Endodermal cell (in vitro differentiated cells): ENCODE measurements at regions not wholly inside any gene's neighbourhood (a gene's known extent, or its start where the extent isn't known, plus 50 kb on each side); places are given as distances from the start of the nearest gene placed in this dataset.

Source experiments
- DNase-seq: peaks from one replicate; pipeline ENCODE4 v3.0.0-alpha.2; 2017
- H3K27ac ChIP-seq: 2 replicates; pipeline ENCODE4 v1.5.1; 2013; ENCODE audit warnings: mild to moderate bottlenecking, low read depth, low read length, moderate library complexity
- H3K27me3 ChIP-seq: 2 replicates; pipeline ENCODE4 v1.6.1; 2013; ENCODE audit warnings: mild to moderate bottlenecking, low read length, moderate library complexity; ENCODE audit not compliant: insufficient read depth, control insufficient read depth, poor library complexity, severe bottlenecking
- H3K36me3 ChIP-seq: 2 replicates; pipeline ENCODE4 v1.7.0; 2013; ENCODE audit warnings: mild to moderate bottlenecking, low read length, moderate library complexity; ENCODE audit not compliant: control insufficient read depth, insufficient read depth
- H3K4me1 ChIP-seq: one replicate; pipeline ENCODE4 v1.7.0; 2013; ENCODE audit warnings: low read length; ENCODE audit not compliant: control insufficient read depth, insufficient read depth
- H3K4me3 ChIP-seq: 2 replicates; pipeline ENCODE4 v1.5.1; 2013; ENCODE audit warnings: mild to moderate bottlenecking, low read length, moderate library complexity
- H3K9ac ChIP-seq: 2 replicates; pipeline ENCODE4 v1.6.1; 2013; ENCODE audit warnings: mild to moderate bottlenecking, low read length, moderate library complexity; ENCODE audit not compliant: poor library complexity, severe bottlenecking; ENCODE audit errors: extremely low read depth
- H3K9me3 ChIP-seq: 2 replicates; pipeline ENCODE4 v1.6.1; 2013; ENCODE audit warnings: mild to moderate bottlenecking, low read length, moderate library complexity; ENCODE audit not compliant: control insufficient read depth
- H3K27ac Mint-ChIP-seq: 2 replicates; pipeline ENCODE4 v1.8.0; 2020; ENCODE audit warnings: mixed read lengths
- H3K27me3 Mint-ChIP-seq: 2 replicates; pipeline ENCODE4 v1.8.0; 2021; ENCODE audit warnings: mild to moderate bottlenecking, mixed read lengths; ENCODE audit not compliant: insufficient read depth
- H3K36me3 Mint-ChIP-seq: 2 replicates; pipeline ENCODE4 v1.8.0; 2020; ENCODE audit warnings: low read depth, mixed read lengths
- H3K4me1 Mint-ChIP-seq: 2 replicates; pipeline ENCODE4 v1.8.0; 2020; ENCODE audit warnings: mixed read lengths
- H3K4me3 Mint-ChIP-seq: 2 replicates; pipeline ENCODE4 v1.8.0; 2020; ENCODE audit warnings: mild to moderate bottlenecking, moderate library complexity, mixed read lengths
- H3K9me3 Mint-ChIP-seq: 2 replicates; pipeline ENCODE4 v1.8.0; 2020; ENCODE audit warnings: mild to moderate bottlenecking, mixed read lengths
- WGBS, 2 experiments: methylation state at CpG; one replicate each; pipeline versions ENCODE4 v1.1.5 to v1.1.7; 2013; ENCODE audit warnings: missing lambda C conversion rate in 2 of 2, mixed read lengths in 1 of 2; ENCODE audit not compliant: insufficient coverage in 1 of 2, insufficient read length in 1 of 2; 5-methylcytosine and 5-hydroxymethylcytosine counted together
- TF ChIP-seq, protein P1 (sequence below): fragments of 200-600 bp; sonication (generic); conservative IDR thresholded peaks from 2 replicates; pipeline ENCODE4 v1.5.0; 2021; ENCODE audit warnings: antibody characterized with exemption, mild to moderate bottlenecking

DNA sequence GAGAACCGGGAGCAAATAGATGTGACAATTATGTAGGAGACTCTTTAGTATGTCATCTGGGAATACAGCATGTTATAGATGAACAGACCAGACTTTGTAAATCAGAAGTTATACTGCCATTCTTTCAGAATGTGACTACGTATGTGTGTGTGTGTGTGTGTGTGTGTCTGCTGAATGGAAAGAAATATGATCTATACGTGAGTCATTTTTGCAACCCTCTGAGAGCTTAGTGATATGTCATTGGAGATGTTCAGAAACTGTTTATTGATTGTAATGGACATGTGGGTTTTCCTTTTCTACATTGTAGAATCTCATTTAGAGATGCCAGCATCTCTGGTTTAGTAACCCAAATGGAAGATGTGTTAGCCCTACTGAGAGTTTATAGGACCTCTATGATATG, 731.5 kb downstream of the TLE1 start:
- Mint-ChIP-seq H3K4me3 (no peak overlapping the region), H3K9me3 (peaks cover 12% of the 10 kb centered on the region), H3K4me1 (peaks cover 8% of the 10 kb centered on the region), H3K27me3 (no peaks in the 10 kb centered on the region), H3K27ac (no peak overlapping the region), H3K36me3 (peaks cover 12% of the 10 kb centered on the region)
- Histone ChIP-seq H3K27me3 (no peaks in the 10 kb centered on the region), H3K4me3 (no peak overlapping the region), H3K9me3 (peaks cover 7% of the 10 kb centered on the region), H3K36me3 (no peaks in the 10 kb centered on the region), H3K27ac (no peak overlapping the region), H3K9ac (no peak overlapping the region), H3K4me1 (no peaks in the 10 kb centered on the region)
- TF ChIP-seq, protein P1, sequence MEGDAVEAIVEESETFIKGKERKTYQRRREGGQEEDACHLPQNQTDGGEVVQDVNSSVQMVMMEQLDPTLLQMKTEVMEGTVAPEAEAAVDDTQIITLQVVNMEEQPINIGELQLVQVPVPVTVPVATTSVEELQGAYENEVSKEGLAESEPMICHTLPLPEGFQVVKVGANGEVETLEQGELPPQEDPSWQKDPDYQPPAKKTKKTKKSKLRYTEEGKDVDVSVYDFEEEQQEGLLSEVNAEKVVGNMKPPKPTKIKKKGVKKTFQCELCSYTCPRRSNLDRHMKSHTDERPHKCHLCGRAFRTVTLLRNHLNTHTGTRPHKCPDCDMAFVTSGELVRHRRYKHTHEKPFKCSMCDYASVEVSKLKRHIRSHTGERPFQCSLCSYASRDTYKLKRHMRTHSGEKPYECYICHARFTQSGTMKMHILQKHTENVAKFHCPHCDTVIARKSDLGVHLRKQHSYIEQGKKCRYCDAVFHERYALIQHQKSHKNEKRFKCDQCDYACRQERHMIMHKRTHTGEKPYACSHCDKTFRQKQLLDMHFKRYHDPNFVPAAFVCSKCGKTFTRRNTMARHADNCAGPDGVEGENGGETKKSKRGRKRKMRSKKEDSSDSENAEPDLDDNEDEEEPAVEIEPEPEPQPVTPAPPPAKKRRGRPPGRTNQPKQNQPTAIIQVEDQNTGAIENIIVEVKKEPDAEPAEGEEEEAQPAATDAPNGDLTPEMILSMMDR = no peak
- WGBS, 2 experiments = 85 to 100% methylated on average over 1 to 3 of the region's 3 CpGs
- no peak for DNase-seq

DNA sequence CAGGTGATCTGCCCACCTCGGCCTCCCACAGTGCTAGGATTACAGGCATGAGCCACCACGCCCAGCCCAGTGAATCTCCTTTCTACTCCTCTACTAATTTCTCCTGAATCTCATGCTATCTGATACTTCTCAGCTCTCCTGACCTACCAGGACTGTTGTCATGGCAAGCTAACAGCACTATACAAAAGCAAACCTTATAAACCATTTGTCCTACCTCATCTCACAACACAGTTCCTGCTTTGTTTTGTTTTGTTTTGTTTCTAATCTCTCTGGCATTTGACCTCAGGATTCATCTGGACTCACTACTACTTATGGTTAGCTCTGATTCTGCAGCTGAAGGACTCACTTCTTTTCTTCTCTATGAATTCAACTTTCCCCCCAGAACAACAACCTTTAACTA, 734.8 kb downstream of the TLE1 start:
- Mint-ChIP-seq H3K4me1 (peaks cover 8% of the 10 kb centered on the region), H3K36me3 (no peaks in the 10 kb centered on the region), H3K4me3 (no peak overlapping the region), H3K9me3 (no peaks in the 10 kb centered on the region), H3K27me3 (no peaks in the 10 kb centered on the region), H3K27ac (no peak overlapping the region)
- TF ChIP-seq, protein P1 = no peak
- H3K27me3 ChIP-seq = no peaks in the 10 kb centered on the region
- H3K36me3 ChIP-seq = no peaks in the 10 kb centered on the region
- no peak for DNase-seq
- no peaks in the 10 kb centered on the region for H3K9me3 ChIP-seq
- no peak overlapping the region for H3K27ac ChIP-seq
- no peaks in the 10 kb centered on the region for H3K4me1 ChIP-seq
- 89 to 100% methylated on average over 1 to 2 of the region's 2 CpGs for WGBS, 2 experiments
- no peak overlapping the region for H3K4me3 ChIP-seq
- no peak overlapping the region for H3K9ac ChIP-seq

DNA sequence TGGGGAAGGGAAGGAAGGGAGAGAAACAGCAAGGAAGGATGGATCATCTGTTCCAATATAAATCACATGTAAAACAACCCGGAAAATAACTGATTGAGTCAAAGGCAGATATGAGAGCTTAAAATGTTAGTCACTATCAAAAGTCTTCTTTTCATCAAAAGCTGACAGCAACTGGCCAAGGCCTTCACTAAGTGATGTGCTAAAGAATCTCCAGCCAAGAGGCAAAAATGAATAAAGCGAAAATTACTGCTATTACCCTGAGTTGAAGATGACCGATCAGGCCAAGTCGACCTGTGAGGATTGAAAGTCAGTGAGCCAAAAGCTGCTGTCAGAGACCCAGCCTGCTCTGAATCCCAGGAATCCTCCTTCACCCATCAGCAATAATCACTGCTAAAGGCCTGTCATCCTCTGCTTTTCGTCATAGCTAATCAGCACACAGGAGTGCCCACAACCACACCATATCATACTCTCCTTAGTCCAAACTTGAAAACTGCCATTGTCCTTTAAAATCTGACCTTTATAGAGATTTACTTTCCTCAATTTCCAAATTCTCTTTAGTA, 736.9 kb downstream of the TLE1 start:
- Mint-ChIP-seq H3K4me1 (peaks cover 21% of the 10 kb centered on the region), H3K27ac (no peak overlapping the region), H3K36me3 (no peaks in the 10 kb centered on the region), H3K4me3 (no peak overlapping the region), H3K9me3 (no peaks in the 10 kb centered on the region), H3K27me3 (no peaks in the 10 kb centered on the region)
- H3K9me3 ChIP-seq = no peaks in the 10 kb centered on the region
- peaks cover 5% of the 10 kb centered on the region for H3K4me1 ChIP-seq
- H3K9ac ChIP-seq = no peak overlapping the region
- TF ChIP-seq, protein P1 = no peak
- H3K4me3 ChIP-seq = no peak overlapping the region
- no peaks in the 10 kb centered on the region for H3K36me3 ChIP-seq
- no peaks in the 10 kb centered on the region for H3K27me3 ChIP-seq
- DNase-seq = peak; percentile 51
- H3K27ac ChIP-seq = no peak overlapping the region
- 88 to 92% methylated on average over 4 to 5 of the region's 5 CpGs for WGBS, 2 experiments
